Panc1 (cell line): ENCODE measurements at regions not wholly inside any gene's neighbourhood (a gene's known extent, or its start where the extent isn't known, plus 50 kb on each side); places are given as distances from the start of the nearest gene placed in this dataset.

Source experiments
- ATAC-seq: fragments of 200-7000 bp; cut with Tn5 transposase; 2 replicates; pipeline ENCODE4 v1.9.1; 2020; ENCODE audit warnings: mild to moderate bottlenecking, moderate library complexity
- BruUV-seq: library from RNA; stranded (reverse); fragments of 400-500 nt; replicated peaks from 2 replicates; lab custom pipeline; 2021; lab: Mats Ljungman, UMichigan
- CTCF ChIA-PET: fragments of 300-600 bp; sonication (Branson Sonifier 250); formaldehyde crosslinking; loops from one replicate; lab custom pipeline; 2022; ENCODE audit warnings: antibody characterized with exemption; lab: Charles Lee
- POLR2A ChIA-PET: fragments of 300-600 bp; sonication (Branson Sonifier 250); formaldehyde crosslinking; loops from one replicate; lab custom pipeline; 2022; ENCODE audit warnings: antibody characterized with exemption; lab: Charles Lee
- DNase-seq: peaks from one replicate; pipeline ENCODE4 v3.0.0-alpha.2; 2010; ENCODE audit warnings: low read depth, low spot score
- H3K27ac ChIP-seq: 2 replicates; pipeline ENCODE4 v1.5.1; 2011; ENCODE audit warnings: mild to moderate bottlenecking, low read length, inconsistent platforms
- H3K27me3 ChIP-seq: fragments of 200-500 bp; sonication (Bioruptor generic); 2 replicates; pipeline ENCODE4 v1.6.0; 2014; ENCODE audit warnings: low read length, inconsistent platforms; ENCODE audit not compliant: control insufficient read depth, insufficient read depth
- H3K36me3 ChIP-seq: fragments of 200-500 bp; sonication (Bioruptor generic); 2 replicates; pipeline ENCODE4 v1.5.1; 2014; ENCODE audit warnings: inconsistent platforms, mild to moderate bottlenecking, low read length, moderate library complexity; ENCODE audit not compliant: control insufficient read depth, insufficient read depth
- H3K4me1 ChIP-seq: 2 replicates; pipeline ENCODE4 v1.5.1; 2011; ENCODE audit warnings: inconsistent platforms, mild to moderate bottlenecking, low read length, moderate library complexity; ENCODE audit not compliant: control insufficient read depth, insufficient read depth
- H3K4me3 ChIP-seq, 2 experiments: 2 replicates each; pipeline ENCODE4 v1.5.1; 2011 to 2012; ENCODE audit warnings: low read depth in 2 of 2, low read length in 2 of 2, mild to moderate bottlenecking in 2 of 2, inconsistent platforms in 1 of 2, moderate library complexity in 1 of 2
- H3K9me3 ChIP-seq: fragments of 200-500 bp; sonication (Bioruptor generic); 2 replicates; pipeline ENCODE4 v1.5.1; 2014; ENCODE audit warnings: low read depth, mild to moderate bottlenecking, inconsistent platforms, low read length, moderate library complexity; ENCODE audit not compliant: control insufficient read depth, insufficient read depth
- CTCF ChIP-seq: fragments of 450-650 bp; IDR thresholded peaks from 2 replicates; pipeline ENCODE4 v1.5.1; 2017; ENCODE audit warnings: mild to moderate bottlenecking
- POLR2AphosphoS5 ChIP-seq: IDR thresholded peaks from 2 replicates; pipeline ENCODE4 v1.6.1; 2012; ENCODE audit warnings: mild to moderate bottlenecking, low read depth, low read length, moderate library complexity
- REST ChIP-seq, 2 experiments: IDR thresholded peaks; 2 replicates each; pipeline ENCODE4 v1.6.1; 2011 to 2012; ENCODE audit warnings: low read depth in 2 of 2, control low read depth in 1 of 2, low read length in 1 of 2, mild to moderate bottlenecking in 1 of 2, moderate library complexity in 1 of 2; ENCODE audit not compliant: insufficient read depth in 1 of 2
- SIN3A ChIP-seq: IDR thresholded peaks from 2 replicates; pipeline ENCODE4 v1.6.1; 2012; ENCODE audit warnings: low read depth, mild to moderate bottlenecking, low read length, moderate library complexity, borderline replicate concordance; ENCODE audit not compliant: insufficient read depth
- TCF7L2 ChIP-seq: IDR thresholded peaks from 2 replicates; pipeline ENCODE4 v1.6.1; 2011; ENCODE audit warnings: mild to moderate bottlenecking, low read depth, low read length, inconsistent platforms
- in situ Hi-C: cut with HindIII; loops from 2 replicates; pipeline ENCODE4 v1.10.0; 2016; ENCODE audit warnings: low sequenced_read_pairs, low pct_unique_long_range_greater_than_20kb
- intact Hi-C: fragments of 100-400 bp; cut with micrococcal nuclease; formaldehyde crosslinking; loops from one replicate; pipeline ENCODE4 v1.10.0; 2022; ENCODE audit not compliant: unreplicated experiment

GRCh38 chr11:21761000-21761399 is 431.9 kb upstream of the ANO5 start:
- intact Hi-C loops = no loop called here
- H3K27ac ChIP-seq = no peak overlapping the region
- H3K27me3 ChIP-seq = no peaks in the 10 kb centered on the region
- H3K4me1 ChIP-seq = no peaks in the 10 kb centered on the region
- ChIA-PET POLR2A (no interaction called here), CTCF (no interaction called here)
- no peak for ATAC-seq
- DNase-seq = no peak
- H3K4me3 ChIP-seq = no peak overlapping the region
- TF ChIP-seq TCF7L2 (no peak), CTCF (no peak), POLR2AphosphoS5 (no peak), SIN3A (no peak), REST (IDR thresholded peaks at IDR 0.05; ENCODE audit: insufficient read depth in 1 of 2, low read depth in 2 of 2, low read length in 1 of 2) (no peak)
- no TSS peak for BruUV-seq
- in situ Hi-C loops = no loop called here
- no peaks in the 10 kb centered on the region for H3K36me3 ChIP-seq
- H3K9me3 ChIP-seq = no peaks in the 10 kb centered on the region

DNA sequence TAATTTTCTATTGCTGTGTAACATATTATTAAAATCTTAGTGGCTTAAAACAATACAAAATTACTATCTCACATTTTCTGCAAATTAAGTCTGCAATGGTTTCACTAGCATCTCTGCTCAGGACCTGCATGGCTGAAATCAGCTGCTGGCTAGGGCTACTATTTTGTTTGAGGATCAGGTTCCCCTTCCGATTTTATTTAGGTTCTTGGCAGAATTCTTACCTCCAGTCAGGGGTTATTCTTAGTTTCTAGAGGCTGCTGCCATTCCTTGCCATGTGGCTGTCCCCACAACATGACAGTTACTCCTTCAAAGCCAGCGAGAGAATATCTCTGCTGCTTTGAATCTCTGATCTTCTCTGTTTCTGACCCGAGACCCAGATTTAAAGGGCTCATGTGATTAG is 424.5 kb upstream of the ANO5 start:
- ChIA-PET CTCF (no interaction called here), POLR2A (no interaction called here)
- TF ChIP-seq REST (IDR thresholded peaks at IDR 0.05; ENCODE audit: insufficient read depth in 1 of 2, low read depth in 2 of 2, low read length in 1 of 2) = no peak
- Histone ChIP-seq H3K4me1 (no peaks in the 10 kb centered on the region), H3K27me3 (no peaks in the 10 kb centered on the region), H3K4me3 (no peak overlapping the region), H3K36me3 (no peaks in the 10 kb centered on the region), H3K27ac (no peak overlapping the region), H3K9me3 (no peaks in the 10 kb centered on the region)
- in situ Hi-C loops = no loop called here
- DNase-seq = no peak
- ATAC-seq = no peak
- no TSS peak for BruUV-seq
- intact Hi-C loops = no loop called here
